HCT116 (cell line): ENCODE measurements at regions not wholly inside any gene's neighbourhood (a gene's known extent, or its start where the extent isn't known, plus 50 kb on each side); places are given as distances from the start of the nearest gene placed in this dataset.

Source experiments
- ATAC-seq: fragments of 200-7000 bp; cut with Tn5 transposase; 2 replicates; pipeline ENCODE4 v1.9.1; 2020; ENCODE audit warnings: mild to moderate bottlenecking, moderate library complexity
- BruUV-seq: library from RNA; stranded (reverse); fragments of 400-500 nt; replicated peaks from 2 replicates; lab custom pipeline; 2021; lab: Mats Ljungman, UMichigan
- CTCF ChIA-PET: fragments of 300-600 bp; sonication (Branson Sonifier 250); formaldehyde crosslinking; loops from one replicate; lab custom pipeline; 2021; ENCODE audit warnings: antibody characterized with exemption; lab: Charles Lee
- POLR2A ChIA-PET: fragments of 300-600, 350-600 bp; sonication (Branson Sonifier 250); formaldehyde crosslinking; loops from one replicate; lab custom pipeline; 2021; ENCODE audit warnings: antibody characterized with exemption; lab: Charles Lee
- RAD21 ChIA-PET, 2 experiments: fragments of 300-600 bp; sonication (Branson Sonifier 250); formaldehyde crosslinking; loops; one replicate each; lab custom pipeline; 2023; ENCODE audit warnings: low total read pairs in 2 of 2; ENCODE audit not compliant: uncharacterized antibody in 2 of 2, unreplicated experiment in 2 of 2, low non-redundant PET in 1 of 2; lab: Charles Lee
- DNase-seq: peaks from one replicate; pipeline ENCODE4 v3.0.0-alpha.2; 2010; ENCODE audit warnings: low read depth, low spot score
- H2AFZ ChIP-seq: fragments of 200-600 bp; shearing (Covaris generic), sonication (generic); 2 replicates; pipeline ENCODE4 v1.6.1; 2017; ENCODE audit warnings: low read depth, mixed run types, mixed read lengths, antibody characterized with exemption, low read length; ENCODE audit not compliant: poor library complexity, severe bottlenecking
- H3K27ac ChIP-seq: 2 replicates; pipeline ENCODE4 v1.5.1; 2012; ENCODE audit warnings: low read depth, low read length
- H3K27me3 ChIP-seq: fragments of 200-600 bp; sonication (generic); 2 replicates; pipeline ENCODE4 v1.6.1; 2016; ENCODE audit warnings: mixed run types, low read length, mixed read lengths; ENCODE audit not compliant: insufficient read depth
- H3K36me3 ChIP-seq, 2 experiments: fragments of 200-500 bp in 1 of 2; fragments of 200-600 bp in 1 of 2; sonication (Bioruptor generic) in 1 of 2; sonication (generic) in 1 of 2; 2 replicates each; pipeline versions ENCODE4 v1.5.1 to v1.6.1; 2014 to 2016; ENCODE audit warnings: low read length in 2 of 2, inconsistent platforms in 1 of 2, mixed read lengths in 1 of 2, mixed run types in 1 of 2; ENCODE audit not compliant: insufficient read depth in 2 of 2, control insufficient read depth in 1 of 2
- H3K4me1 ChIP-seq, 2 experiments: fragments of 200-600 bp in 1 of 2; sonication (generic) in 1 of 2; 2 replicates each; pipeline versions ENCODE4 v1.5.1 to v1.6.1; 2012 to 2017; ENCODE audit warnings: low read length in 2 of 2, inconsistent platforms in 1 of 2, mild to moderate bottlenecking in 1 of 2, mixed read lengths in 1 of 2, mixed run types in 1 of 2, moderate library complexity in 1 of 2; ENCODE audit not compliant: insufficient read depth in 2 of 2, control insufficient read depth in 1 of 2
- H3K4me2 ChIP-seq: fragments of 200-600 bp; sonication (generic); 2 replicates; pipeline ENCODE4 v1.6.1; 2017; ENCODE audit warnings: mixed run types, low read length, mixed read lengths
- H3K4me3 ChIP-seq, 2 experiments: fragments of 200-600 bp in 1 of 2; sonication (generic) in 1 of 2; replicated peaks in 1 of 2; 2 replicates each; pipeline ENCODE4 v1.5.1; 2011 to 2016; ENCODE audit warnings: low read length in 2 of 2, control low read depth in 1 of 2, low read depth in 1 of 2, mild to moderate bottlenecking in 1 of 2, mixed read lengths in 1 of 2, mixed run types in 1 of 2
- H3K79me2 ChIP-seq: fragments of 200-600 bp; sonication (generic); 2 replicates; pipeline ENCODE4 v1.6.1; 2017; ENCODE audit warnings: mild to moderate bottlenecking, mixed run types, low read length, moderate library complexity, mixed read lengths; ENCODE audit not compliant: insufficient read depth
- H3K9ac ChIP-seq: fragments of 200-600 bp; sonication (generic); 2 replicates; pipeline ENCODE4 v1.6.1; 2016; ENCODE audit warnings: low read length, mixed read lengths
- H3K9me2 ChIP-seq: fragments of 200-600 bp; sonication (generic), shearing (Covaris generic); 2 replicates; pipeline ENCODE4 v1.6.1; 2017; ENCODE audit warnings: mixed run types, mild to moderate bottlenecking, moderate library complexity; ENCODE audit not compliant: insufficient read depth
- H3K9me3 ChIP-seq, 2 experiments: fragments of 200-500 bp in 1 of 2; fragments of 200-600 bp in 1 of 2; sonication (Bioruptor generic) in 1 of 2; sonication (generic) in 1 of 2; 2 replicates each; pipeline ENCODE4 v1.6.1; 2014 to 2017; ENCODE audit warnings: low read length in 2 of 2, mixed read lengths in 2 of 2, inconsistent platforms in 1 of 2, low read depth in 1 of 2, mild to moderate bottlenecking in 1 of 2, mixed run types in 1 of 2, moderate library complexity in 1 of 2; ENCODE audit not compliant: control insufficient read depth in 1 of 2, insufficient read depth in 1 of 2
- H4K20me1 ChIP-seq: fragments of 200-600 bp; sonication (generic), shearing (Covaris generic); 2 replicates; pipeline ENCODE4 v1.6.1; 2017; ENCODE audit warnings: mixed run types, mild to moderate bottlenecking, moderate library complexity; ENCODE audit not compliant: insufficient read depth
- CEBPB ChIP-seq: IDR thresholded peaks from 2 replicates; pipeline ENCODE4 v1.6.1; 2012; ENCODE audit warnings: low read depth
- EGR1 ChIP-seq: IDR thresholded peaks from 2 replicates; pipeline ENCODE4 v1.6.1; 2012; ENCODE audit warnings: low read depth
- EZH2 ChIP-seq: fragments of 200-600 bp; sonication (generic); IDR thresholded peaks from 2 replicates; pipeline ENCODE4 v1.6.1; 2017; ENCODE audit warnings: antibody characterized with exemption, mixed run types
- MAX ChIP-seq: IDR thresholded peaks from 2 replicates; pipeline ENCODE4 v1.6.1; 2012
- RAD21 ChIP-seq: IDR thresholded peaks from 2 replicates; pipeline ENCODE4 v1.6.1; 2012; ENCODE audit warnings: low read depth, mild to moderate bottlenecking
- REST ChIP-seq: IDR thresholded peaks from 2 replicates; pipeline ENCODE4 v1.6.1; 2012; ENCODE audit warnings: low read depth
- SIN3A ChIP-seq: IDR thresholded peaks from 2 replicates; pipeline ENCODE4 v1.6.1; 2012; ENCODE audit warnings: low read depth
- TCF7L2 ChIP-seq: IDR thresholded peaks from 2 replicates; pipeline ENCODE4 v1.7.0; 2011; ENCODE audit warnings: borderline replicate concordance, inconsistent platforms; ENCODE audit not compliant: insufficient read depth, insufficient read length; ENCODE audit errors: extremely low read depth
- YY1 ChIP-seq: IDR thresholded peaks from 2 replicates; pipeline ENCODE4 v1.6.1; 2011; ENCODE audit warnings: low read length, low read depth, moderate library complexity, mild to moderate bottlenecking; ENCODE audit not compliant: insufficient replicate concordance; ENCODE audit errors: extremely low read depth
- ZBTB33 ChIP-seq: IDR thresholded peaks from 2 replicates; pipeline ENCODE4 v1.6.1; 2011; ENCODE audit warnings: mild to moderate bottlenecking, low read length, moderate library complexity; ENCODE audit not compliant: insufficient replicate concordance; ENCODE audit errors: extremely low read depth
- ZFX ChIP-seq: fragments of 450-650 bp; IDR thresholded peaks from 2 replicates; pipeline ENCODE4 v1.6.1; 2017
- ZNF274 ChIP-seq: fragments of 200-500 bp; sonication (Bioruptor generic); IDR thresholded peaks from 2 replicates; pipeline ENCODE4 v1.6.1; 2014; ENCODE audit warnings: mild to moderate bottlenecking, low read depth, low read length, inconsistent platforms
- intact Hi-C: fragments of 100-400 bp; cut with micrococcal nuclease; formaldehyde crosslinking; loops from 2 replicates; pipeline ENCODE4 v1.10.0; 2022

DNA sequence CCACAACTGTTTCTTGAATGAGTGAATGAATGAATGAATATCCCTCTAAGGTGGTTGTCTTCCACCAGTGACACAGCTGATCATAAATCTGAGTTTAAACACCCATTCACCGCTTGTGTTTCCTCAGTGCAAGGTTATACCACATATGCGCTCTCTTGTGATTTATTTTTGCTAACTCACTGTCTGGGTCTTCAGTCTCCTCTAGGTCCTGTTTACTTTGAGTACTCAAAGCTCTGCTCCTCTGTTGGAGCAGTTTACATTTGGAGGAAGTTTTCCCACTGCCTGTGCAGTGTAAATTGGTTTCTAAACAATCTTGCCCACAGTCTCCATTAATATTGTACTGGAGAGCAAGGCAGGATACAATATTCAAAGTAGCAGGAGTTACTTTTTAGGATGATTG lies 212.6 kb upstream of the JADE1 start:
- Histone ChIP-seq H3K4me2 (no peak overlapping the region), H2AFZ (no peak overlapping the region), H3K9me2 (no peaks in the 10 kb centered on the region), H3K9ac (no peak overlapping the region), H3K79me2 (no peaks in the 10 kb centered on the region), H3K4me1 (peaks cover 12 to 13% of the 10 kb centered on the region in 2 experiments; a peak in 3 of 4 replicates), H3K36me3 (no peaks in the 10 kb centered on the region), H3K9me3 (no peaks in the 10 kb centered on the region), H4K20me1 (no peaks in the 10 kb centered on the region), H3K4me3 (no peak overlapping the region), H3K27me3 (no peaks in the 10 kb centered on the region), H3K27ac (no peak overlapping the region)
- ChIA-PET POLR2A (no interaction called here), CTCF (interaction anchor here (1.4 kb wide), 1 partner anchor 21 kb away, joined by 3 read pairs; no protein-coding TSS in a partner anchor), RAD21 (no interaction called here)
- intact Hi-C loops, result no loop called here
- ATAC-seq (no peak), DNase-seq (no peak)
- no peak for TF ChIP-seq EGR1
- TF ChIP-seq REST, result no peak
- TF ChIP-seq SIN3A, result no peak
- no peak for TF ChIP-seq MAX
- no peak for TF ChIP-seq ZBTB33
- TF ChIP-seq TCF7L2, result no peak
- no peak for TF ChIP-seq ZNF274
- no peak for TF ChIP-seq ZFX
- no peak for TF ChIP-seq YY1
- TF ChIP-seq RAD21, result no peak
- TF ChIP-seq EZH2, result no peak
- no peak for TF ChIP-seq CEBPB
- BruUV-seq, result no TSS peak
